ENCODE measurements at regions not wholly inside any gene's neighbourhood (a gene's known extent, or its start where the extent isn't known, plus 50 kb on each side); places are given as distances from the start of the nearest gene placed in this dataset.

DNA sequence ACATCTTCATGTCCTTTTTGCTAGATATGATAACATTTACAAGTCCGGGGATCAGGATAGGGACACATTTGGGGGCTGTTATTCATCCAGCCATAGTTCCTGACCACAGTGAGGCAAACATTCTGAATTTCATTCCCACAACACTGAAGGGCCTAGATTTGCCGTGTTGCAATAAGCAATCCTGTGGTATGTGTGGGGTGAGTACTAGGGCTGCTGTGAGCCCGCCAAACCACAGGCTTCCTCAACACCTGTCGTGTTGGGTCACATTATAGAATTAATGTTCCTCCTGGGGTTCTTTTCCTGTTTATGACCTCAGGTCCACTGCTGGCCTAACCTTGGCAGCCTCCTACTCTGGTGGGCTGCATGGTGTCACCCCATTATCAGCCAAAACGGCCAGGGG is 119.2 kb downstream of the TBC1D30 start:
- Histone ChIP-seq H3K9me3 (ENCODE audit: control insufficient read depth, insufficient read depth, low read length) (no peaks in the 10 kb centered on the region), H3K27me3 (ENCODE audit: control insufficient read depth, insufficient read depth, low read length) (peaks cover 10% of the 10 kb centered on the region), H3K27ac (ENCODE audit: low read depth, low read length) (no peak overlapping the region), H3K4me3 (ENCODE audit: low read depth, low read length) (no peak overlapping the region)
- DNase-seq (ENCODE audit: low read depth, low spot score): peak; percentile 8
- ChIA-PET POLR2A (no interaction called here), CTCF (no interaction called here)
- TF ChIP-seq, protein P1, sequence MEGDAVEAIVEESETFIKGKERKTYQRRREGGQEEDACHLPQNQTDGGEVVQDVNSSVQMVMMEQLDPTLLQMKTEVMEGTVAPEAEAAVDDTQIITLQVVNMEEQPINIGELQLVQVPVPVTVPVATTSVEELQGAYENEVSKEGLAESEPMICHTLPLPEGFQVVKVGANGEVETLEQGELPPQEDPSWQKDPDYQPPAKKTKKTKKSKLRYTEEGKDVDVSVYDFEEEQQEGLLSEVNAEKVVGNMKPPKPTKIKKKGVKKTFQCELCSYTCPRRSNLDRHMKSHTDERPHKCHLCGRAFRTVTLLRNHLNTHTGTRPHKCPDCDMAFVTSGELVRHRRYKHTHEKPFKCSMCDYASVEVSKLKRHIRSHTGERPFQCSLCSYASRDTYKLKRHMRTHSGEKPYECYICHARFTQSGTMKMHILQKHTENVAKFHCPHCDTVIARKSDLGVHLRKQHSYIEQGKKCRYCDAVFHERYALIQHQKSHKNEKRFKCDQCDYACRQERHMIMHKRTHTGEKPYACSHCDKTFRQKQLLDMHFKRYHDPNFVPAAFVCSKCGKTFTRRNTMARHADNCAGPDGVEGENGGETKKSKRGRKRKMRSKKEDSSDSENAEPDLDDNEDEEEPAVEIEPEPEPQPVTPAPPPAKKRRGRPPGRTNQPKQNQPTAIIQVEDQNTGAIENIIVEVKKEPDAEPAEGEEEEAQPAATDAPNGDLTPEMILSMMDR (IDR thresholded peaks at IDR 0.05; ENCODE audit: low read depth, low read length): no peak

DNA sequence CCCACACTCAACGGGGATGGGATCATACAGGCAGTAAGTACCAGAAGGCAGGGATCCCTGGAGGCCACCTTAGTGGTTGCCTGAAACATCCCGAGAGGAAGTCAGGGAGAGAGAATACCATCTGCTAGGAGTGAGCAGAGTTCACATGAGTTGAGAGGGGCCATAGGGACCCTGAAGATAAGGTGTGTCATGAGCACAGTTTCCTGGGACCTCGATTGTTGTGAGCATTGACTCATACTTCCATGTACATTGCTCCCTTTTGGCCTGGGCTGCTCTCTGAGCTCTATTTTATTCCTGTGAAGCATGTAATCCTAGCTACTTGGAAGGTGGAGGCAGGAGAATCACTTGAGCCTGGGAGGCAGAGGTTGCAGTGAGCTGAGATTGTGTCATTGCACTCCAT is 120.5 kb downstream of the TBC1D30 start:
- TF ChIP-seq, protein P1 (IDR thresholded peaks at IDR 0.05; ENCODE audit: low read depth, low read length): no peak
- Histone ChIP-seq H3K9me3 (ENCODE audit: control insufficient read depth, insufficient read depth, low read length) (no peaks in the 10 kb centered on the region), H3K27me3 (ENCODE audit: control insufficient read depth, insufficient read depth, low read length) (peaks cover 15% of the 10 kb centered on the region), H3K27ac (ENCODE audit: low read depth, low read length) (no peak overlapping the region), H3K4me3 (ENCODE audit: low read depth, low read length) (no peak overlapping the region)
- ChIA-PET CTCF (no interaction called here), POLR2A (no interaction called here)
- no peak for DNase-seq (ENCODE audit: low read depth, low spot score)

DNA sequence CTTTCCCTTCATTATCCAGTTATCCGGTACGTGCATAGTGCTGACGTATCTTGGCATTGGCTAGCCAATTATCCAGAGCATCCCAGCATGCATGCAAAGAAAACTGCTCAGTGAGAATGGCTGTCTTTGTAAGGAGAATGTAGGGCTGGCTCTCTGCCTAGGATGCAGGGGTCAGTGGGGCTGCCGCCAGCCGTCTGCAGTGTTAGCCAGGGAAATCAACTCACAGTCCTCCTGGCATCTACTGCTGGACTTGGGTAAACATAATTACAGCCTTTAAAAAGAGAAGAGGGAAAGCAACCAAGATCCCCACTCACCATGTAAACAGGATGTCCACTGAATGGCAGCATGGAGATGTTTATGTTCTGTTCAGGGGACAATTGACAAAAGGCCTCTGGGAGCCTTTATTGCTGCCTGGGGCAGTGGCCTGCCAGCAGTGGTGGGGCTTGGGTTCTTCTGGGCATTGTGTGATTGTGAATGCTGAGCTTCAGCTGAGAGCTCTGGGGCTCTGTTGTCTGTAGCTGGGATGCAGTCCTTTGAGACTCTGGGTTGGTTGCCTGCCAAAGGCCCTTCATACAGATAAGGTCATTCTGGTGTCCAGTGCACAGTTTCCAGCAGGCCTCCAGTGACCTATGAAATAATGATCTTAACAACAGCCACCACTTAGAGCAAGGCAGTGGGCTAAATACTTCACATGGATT is 121.8 kb downstream of the TBC1D30 start:
- no peak overlapping the region for H3K27ac ChIP-seq (ENCODE audit: low read depth, low read length)
- peaks cover 17% of the 10 kb centered on the region for H3K27me3 ChIP-seq (ENCODE audit: control insufficient read depth, insufficient read depth, low read length)
- no peak overlapping the region for H3K4me3 ChIP-seq (ENCODE audit: low read depth, low read length)
- H3K9me3 ChIP-seq (ENCODE audit: control insufficient read depth, insufficient read depth, low read length): no peaks in the 10 kb centered on the region
- ChIA-PET CTCF (no interaction called here), POLR2A (no interaction called here)
- TF ChIP-seq, protein P1 (IDR thresholded peaks at IDR 0.05; ENCODE audit: low read depth, low read length): no peak
- no peak for DNase-seq (ENCODE audit: low read depth, low spot score)

DNA sequence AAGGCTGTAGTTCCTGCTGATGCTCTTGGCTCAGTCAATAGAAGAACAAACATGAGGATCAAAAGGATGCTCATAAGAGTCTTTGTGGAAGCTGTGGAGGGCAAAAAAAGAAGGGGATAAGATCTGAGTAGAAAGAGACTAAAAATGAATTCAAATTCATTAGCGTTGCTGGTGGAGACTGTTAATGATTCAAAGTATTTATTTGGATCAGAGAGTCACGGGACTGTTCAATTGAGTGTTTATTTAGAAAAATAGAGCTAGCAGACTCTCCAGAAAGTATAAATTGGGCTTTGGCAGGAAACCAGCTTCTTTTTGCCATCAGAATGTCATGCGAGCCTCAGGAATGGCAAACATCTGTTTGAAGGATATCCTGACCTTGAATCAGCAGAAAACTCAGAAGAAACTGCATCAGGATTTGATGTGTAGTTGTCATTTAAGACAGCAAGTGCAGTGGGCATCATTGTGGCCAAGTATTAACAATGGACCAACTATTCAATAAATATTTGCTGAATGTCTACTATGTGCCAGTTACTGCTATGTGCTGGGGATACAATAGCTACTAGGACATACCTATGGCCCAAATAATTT is 126.4 kb downstream of the TBC1D30 start:
- TF ChIP-seq, protein P1 (IDR thresholded peaks at IDR 0.05; ENCODE audit: low read depth, low read length): no peak
- POLR2A ChIA-PET: no interaction called here
- CTCF ChIA-PET: interaction anchor here (0.6 kb wide), 1 partner anchor 149 kb away, joined by 3 read pairs; no protein-coding TSS in a partner anchor
- Histone ChIP-seq H3K27me3 (ENCODE audit: control insufficient read depth, insufficient read depth, low read length) (peaks cover 19% of the 10 kb centered on the region), H3K9me3 (ENCODE audit: control insufficient read depth, insufficient read depth, low read length) (no peaks in the 10 kb centered on the region), H3K4me3 (ENCODE audit: low read depth, low read length) (no peak overlapping the region), H3K27ac (ENCODE audit: low read depth, low read length) (no peak overlapping the region)
- no peak for DNase-seq (ENCODE audit: low read depth, low spot score)

DNA sequence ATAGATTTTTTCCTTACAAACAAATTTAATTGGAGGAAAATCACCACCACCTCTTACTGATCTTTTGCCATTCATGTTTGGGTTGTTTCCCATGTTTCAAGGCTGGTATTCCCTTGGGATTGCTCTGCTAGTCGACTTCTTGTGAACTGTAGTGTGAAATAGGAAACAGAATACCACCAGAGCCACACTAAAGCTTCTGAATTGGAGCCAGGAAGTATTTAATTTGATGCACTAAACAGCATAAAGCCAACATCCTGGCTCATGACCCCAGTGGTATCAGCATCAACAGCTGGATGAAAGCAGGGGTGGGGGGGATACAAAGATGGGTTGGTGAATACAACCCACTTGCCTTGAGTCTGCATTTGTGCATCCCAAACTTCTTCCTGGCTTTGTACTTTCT is 127.5 kb downstream of the TBC1D30 start:
- Histone ChIP-seq H3K27me3 (ENCODE audit: control insufficient read depth, insufficient read depth, low read length) (peaks cover 23% of the 10 kb centered on the region), H3K4me3 (ENCODE audit: low read depth, low read length) (no peak overlapping the region), H3K9me3 (ENCODE audit: control insufficient read depth, insufficient read depth, low read length) (no peaks in the 10 kb centered on the region), H3K27ac (ENCODE audit: low read depth, low read length) (no peak overlapping the region)
- ChIA-PET POLR2A (no interaction called here), CTCF (no interaction called here)
- DNase-seq (ENCODE audit: low read depth, low spot score): no peak
- TF ChIP-seq, protein P1 (IDR thresholded peaks at IDR 0.05; ENCODE audit: low read depth, low read length): no peak

Data from AG04450 (cell line).